Erythroblast (primary cell): ENCODE measurements at regions not wholly inside any gene's neighbourhood (a gene's known extent, or its start where the extent isn't known, plus 50 kb on each side); places are given as distances from the start of the nearest gene placed in this dataset.

Experiments used
- GATA1 ChIP-seq: IDR thresholded peaks from 2 replicates; pipeline ENCODE4 v1.6.1; 2011; ENCODE audit warnings: low read depth, mild to moderate bottlenecking, control low read depth, low read length, moderate library complexity
- POLR2A ChIP-seq: IDR thresholded peaks from 2 replicates; pipeline ENCODE4 v1.6.1; 2011; ENCODE audit warnings: mild to moderate bottlenecking, low read length

- no peak for TF ChIP-seq POLR2A
- no peak for TF ChIP-seq GATA1
Observed at GRCh38 chr1:177566495-177566894, 395.7 kb downstream of the BRINP2 start.
